Right cardiac atrium (tissue), 5 donors: ENCODE measurements at regions not wholly inside any gene's neighbourhood (a gene's known extent, or its start where the extent isn't known, plus 50 kb on each side); places are given as distances from the start of the nearest gene placed in this dataset.
A peak's percentile ranks its signal among the peaks of the same experiment; 100 is the strongest.

Experiments
- ATAC-seq, 2 donors: fragments of 200-7000 bp; cut with Tn5 transposase; one replicate each; pipeline versions ENCODE4 v1.8.0 to v1.9.1; 2020; ENCODE audit warnings: moderate library complexity in 2 of 2, mild to moderate bottlenecking in 1 of 2
- DNase-seq, 3 donors: peaks; one replicate each; pipeline ENCODE4 v3.0.0-alpha.2; 2020
- H3K27ac ChIP-seq: one replicate; pipeline ENCODE4 v1.5.1; 2013; ENCODE audit warnings: mild to moderate bottlenecking, low read length, control low read depth, moderate library complexity
- H3K27me3 ChIP-seq: one replicate; pipeline ENCODE4 v1.6.1; 2013; ENCODE audit not compliant: control insufficient read depth, insufficient read depth
- H3K4me1 ChIP-seq: one replicate; pipeline ENCODE4 v1.6.1; 2013; ENCODE audit warnings: low read length; ENCODE audit not compliant: control insufficient read depth, insufficient read depth
- H3K4me3 ChIP-seq: one replicate; pipeline ENCODE4 v1.5.1; 2013; ENCODE audit warnings: low read length, control low read depth
- H3K9me3 ChIP-seq: one replicate; pipeline ENCODE4 v1.6.1; 2013; ENCODE audit warnings: low read length; ENCODE audit not compliant: control insufficient read depth
- WGBS: extraction: QIAGEN DNeasy Blood & Tissue Kit; methylation state at CpG from one replicate; pipeline ENCODE4 v1.1.7; 2013; 5-methylcytosine and 5-hydroxymethylcytosine counted together
- intact Hi-C, 4 donors: fragments of 100-400 bp; cut with DNase I; formaldehyde crosslinking; loops; one replicate each; pipeline versions ENCODE4 v1.11.0 to v1.14.0; 2022 to 2023
- donor health status: healthy with polysubstance abuse.
- donor health status: DM: no; HTN: yes; CAD: no.
- donor health status: DM: no; HTN: no; CAD: no.
- donor health status: DM: no; HTN: yes; CAD: no; lungs with severe emphysema.
- donor health status: DM: yes; HTN: yes; CAD: no.

DNA sequence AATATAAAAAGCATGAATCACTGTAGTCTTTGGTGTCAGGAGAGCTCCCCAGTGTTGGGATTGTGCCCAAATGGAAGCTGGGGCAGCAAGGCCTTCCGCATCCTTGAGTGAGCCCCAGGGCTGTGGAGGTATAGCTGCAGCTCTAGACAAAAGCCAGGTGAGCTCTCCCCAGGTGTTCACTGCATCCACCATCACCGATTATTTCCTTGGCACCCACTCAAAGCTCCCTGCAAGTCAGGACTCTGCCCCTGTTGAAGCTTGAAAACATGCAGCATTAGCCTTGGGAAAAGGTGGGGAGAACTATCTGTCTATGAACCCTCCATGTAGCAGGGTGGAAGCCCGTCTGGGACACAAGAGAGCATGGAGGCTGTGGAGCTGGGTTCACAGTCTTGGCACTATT, 228.8 kb downstream of the BMP7 start:
- WGBS: 77% methylated on average over 3 of the region's 3 CpGs
- no peak overlapping the region for H3K4me3 ChIP-seq
- intact Hi-C loops: no loop called here
- no peaks in the 10 kb centered on the region for H3K27me3 ChIP-seq
- no peaks in the 10 kb centered on the region for H3K4me1 ChIP-seq
- no peak for DNase-seq
- no peak for ATAC-seq
- no peak overlapping the region for H3K27ac ChIP-seq
- H3K9me3 ChIP-seq: peaks cover 3% of the 10 kb centered on the region

DNA sequence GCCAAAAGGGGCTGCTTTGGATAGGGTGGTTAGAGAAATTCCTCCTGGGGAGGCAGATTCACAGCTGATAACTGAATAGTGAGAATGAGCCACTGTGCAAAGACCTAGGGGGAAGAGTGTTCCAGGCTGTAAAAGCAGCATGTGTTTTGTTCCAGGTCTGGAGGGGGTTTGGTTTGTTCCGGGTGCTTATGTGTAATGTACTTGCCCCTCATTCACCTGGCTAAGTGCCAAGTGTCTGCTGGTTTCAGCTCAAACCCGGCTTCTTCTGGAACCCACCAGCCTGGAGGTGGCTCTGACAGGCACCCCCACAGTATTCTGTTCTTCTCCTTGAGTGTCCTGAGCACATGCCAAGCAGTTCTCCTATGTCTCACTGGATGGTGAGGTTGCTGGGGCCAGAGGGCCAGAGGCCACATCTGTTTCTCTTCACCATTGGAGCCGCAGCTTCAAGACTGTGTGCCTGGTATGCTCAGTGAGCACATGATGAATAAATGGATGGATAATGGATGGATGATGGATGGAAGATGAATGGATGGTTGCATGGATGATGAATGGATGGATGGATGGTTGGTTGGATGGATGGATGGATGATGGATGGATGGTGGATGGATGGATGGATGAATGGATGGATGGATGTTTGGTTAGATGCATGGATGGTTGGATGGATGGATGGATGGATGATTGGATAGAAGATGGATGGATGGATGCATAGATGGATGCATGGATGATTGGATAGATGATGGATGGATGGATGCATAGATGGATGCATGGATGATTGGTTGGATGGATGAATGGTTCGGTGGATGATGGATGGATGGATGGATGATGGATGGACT, 227.6 kb downstream of the BMP7 start:
- no peak for DNase-seq
- 78% methylated on average over 4 of the region's 4 CpGs for WGBS

DNA sequence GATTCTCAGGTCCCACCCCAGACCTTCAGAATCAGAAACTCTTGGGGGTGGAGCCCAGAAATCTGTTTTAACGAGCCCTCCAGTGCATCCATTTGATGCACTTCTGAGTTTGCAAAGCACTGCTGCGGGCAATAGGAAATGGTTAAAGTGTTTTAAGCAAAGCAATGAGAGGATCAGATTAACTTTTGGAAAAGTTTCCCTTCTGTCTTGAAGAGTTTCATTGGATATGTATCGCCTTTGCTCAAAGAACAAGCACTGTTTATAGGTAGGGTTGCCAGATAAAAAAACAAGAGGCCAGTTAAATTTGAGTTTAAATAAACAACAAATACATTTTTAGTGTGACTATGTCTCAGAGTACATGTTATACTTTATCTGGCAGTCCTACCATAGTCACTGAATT, 226.0 kb downstream of the BMP7 start:
- Histone ChIP-seq H3K27me3 (no peaks in the 10 kb centered on the region), H3K27ac (no peak overlapping the region), H3K4me1 (no peaks in the 10 kb centered on the region), H3K9me3 (no peaks in the 10 kb centered on the region), H3K4me3 (no peak overlapping the region)
- intact Hi-C loops: loop anchor here in 1 of 4 donors (10.0 kb wide), 1 partner anchor 486 kb away; no protein-coding TSS in a partner anchor
- no peak for DNase-seq
- no peak for ATAC-seq
- WGBS: 80% methylated on average over 3 of the region's 3 CpGs

More for the DNA sequence above, 227.6 kb downstream of the BMP7 start:
- intact Hi-C loops: no loop called here
- no peaks in the 10 kb centered on the region for H3K27me3 ChIP-seq
- no peak overlapping the region for H3K27ac ChIP-seq
- H3K4me3 ChIP-seq: no peak overlapping the region
- peaks cover 3% of the 10 kb centered on the region for H3K9me3 ChIP-seq
- no peak for ATAC-seq
- no peaks in the 10 kb centered on the region for H3K4me1 ChIP-seq

DNA sequence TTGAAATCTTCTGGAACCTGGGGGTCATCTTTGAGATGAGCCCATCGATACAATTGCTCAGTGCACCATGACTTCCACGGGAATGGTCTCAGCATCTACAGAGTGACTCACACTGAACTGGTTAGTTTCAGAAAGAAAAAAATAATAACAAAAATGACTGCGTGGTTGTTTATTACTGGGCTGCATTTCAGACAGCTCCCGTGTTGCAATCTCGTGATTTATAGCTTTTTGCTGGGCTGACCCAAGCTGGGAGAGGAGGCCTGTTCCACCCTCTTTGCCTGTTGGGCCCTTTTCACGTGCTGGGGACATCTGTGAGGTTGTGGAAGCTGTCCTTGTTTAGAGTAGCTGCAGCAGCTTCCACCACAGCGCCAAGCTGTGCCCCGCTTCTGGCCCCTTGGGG, 225.5 kb downstream of the BMP7 start:
- H3K4me3 ChIP-seq: no peak overlapping the region
- H3K9me3 ChIP-seq: no peaks in the 10 kb centered on the region
- DNase-seq (no peak), ATAC-seq (no peak)
- intact Hi-C loops: loop anchor here in 1 of 4 donors (10.0 kb wide), 1 partner anchor 486 kb away; no protein-coding TSS in a partner anchor
- no peaks in the 10 kb centered on the region for H3K4me1 ChIP-seq
- no peaks in the 10 kb centered on the region for H3K27me3 ChIP-seq
- WGBS: 69% methylated on average over 8 of the region's 8 CpGs
- H3K27ac ChIP-seq: no peak overlapping the region

DNA sequence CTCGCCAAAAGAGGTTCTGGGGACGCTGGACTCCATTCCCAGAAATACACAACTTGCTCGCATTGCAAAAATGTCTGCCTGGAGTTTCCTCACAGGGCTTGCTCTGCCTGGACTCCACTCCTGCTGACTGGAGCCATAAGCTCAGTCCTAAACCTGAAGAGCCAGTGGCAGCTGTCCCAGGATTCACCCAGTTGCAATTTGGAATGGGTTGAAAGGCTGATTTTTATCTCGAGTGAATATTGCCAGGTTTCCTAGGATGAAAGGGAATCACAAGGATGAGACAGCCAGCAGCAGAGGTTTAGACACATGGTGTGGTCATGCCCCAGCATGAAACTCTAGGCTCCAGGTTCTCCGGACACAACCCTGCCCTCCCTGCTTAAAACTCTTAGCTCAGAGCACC, 223.3 kb downstream of the BMP7 start:
- DNase-seq (no peak), ATAC-seq (no peak)

DNA sequence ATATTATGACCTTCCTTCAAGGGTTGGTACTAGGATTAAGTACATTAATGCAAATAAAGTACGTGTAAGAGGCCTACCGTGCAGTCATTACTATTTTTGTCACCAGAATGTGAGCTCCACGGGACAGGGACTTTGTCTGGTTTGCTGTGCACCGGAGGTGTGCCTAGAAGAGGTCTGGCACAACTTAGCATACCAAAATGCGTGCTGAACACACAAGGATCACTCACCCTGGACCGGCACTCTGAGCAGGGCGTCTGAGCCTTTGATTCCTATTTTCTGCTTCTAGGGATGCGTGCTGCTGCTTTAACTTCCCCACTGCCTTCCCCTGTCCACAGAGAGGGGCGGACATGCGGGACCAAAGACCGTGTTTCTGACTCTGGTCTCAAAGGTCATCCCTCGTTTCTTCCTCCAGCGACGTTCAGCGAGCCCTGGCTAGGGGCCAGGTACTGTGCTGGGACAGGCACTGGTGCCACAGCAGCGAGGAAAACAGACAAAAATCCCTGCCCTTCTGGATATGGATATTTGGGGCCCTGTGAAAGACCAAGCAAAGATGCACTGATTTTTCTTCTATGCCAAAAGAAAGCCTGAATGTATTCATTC, 222.7 kb downstream of the BMP7 start:
- intact Hi-C loops: loop anchor here in 1 of 4 donors (10.0 kb wide), 1 partner anchor 489 kb away; no protein-coding TSS in a partner anchor
- no peak overlapping the region for H3K27ac ChIP-seq
- ATAC-seq: no peak
- H3K4me1 ChIP-seq: no peaks in the 10 kb centered on the region
- no peaks in the 10 kb centered on the region for H3K27me3 ChIP-seq
- peak in 1 of 3 donors; percentile 53 for DNase-seq
- H3K9me3 ChIP-seq: no peaks in the 10 kb centered on the region
- H3K4me3 ChIP-seq: no peak overlapping the region
- 50% methylated on average over 16 of the region's 16 CpGs for WGBS

More for the DNA sequence above, 223.3 kb downstream of the BMP7 start:
- intact Hi-C loops: loop anchor here in 1 of 4 donors (10.0 kb wide), 1 partner anchor 488 kb away; no protein-coding TSS in a partner anchor
- Histone ChIP-seq H3K4me3 (no peak overlapping the region), H3K9me3 (no peaks in the 10 kb centered on the region), H3K4me1 (no peaks in the 10 kb centered on the region), H3K27ac (no peak overlapping the region), H3K27me3 (no peaks in the 10 kb centered on the region)
- WGBS: 72% methylated on average over 5 of the region's 5 CpGs

DNA sequence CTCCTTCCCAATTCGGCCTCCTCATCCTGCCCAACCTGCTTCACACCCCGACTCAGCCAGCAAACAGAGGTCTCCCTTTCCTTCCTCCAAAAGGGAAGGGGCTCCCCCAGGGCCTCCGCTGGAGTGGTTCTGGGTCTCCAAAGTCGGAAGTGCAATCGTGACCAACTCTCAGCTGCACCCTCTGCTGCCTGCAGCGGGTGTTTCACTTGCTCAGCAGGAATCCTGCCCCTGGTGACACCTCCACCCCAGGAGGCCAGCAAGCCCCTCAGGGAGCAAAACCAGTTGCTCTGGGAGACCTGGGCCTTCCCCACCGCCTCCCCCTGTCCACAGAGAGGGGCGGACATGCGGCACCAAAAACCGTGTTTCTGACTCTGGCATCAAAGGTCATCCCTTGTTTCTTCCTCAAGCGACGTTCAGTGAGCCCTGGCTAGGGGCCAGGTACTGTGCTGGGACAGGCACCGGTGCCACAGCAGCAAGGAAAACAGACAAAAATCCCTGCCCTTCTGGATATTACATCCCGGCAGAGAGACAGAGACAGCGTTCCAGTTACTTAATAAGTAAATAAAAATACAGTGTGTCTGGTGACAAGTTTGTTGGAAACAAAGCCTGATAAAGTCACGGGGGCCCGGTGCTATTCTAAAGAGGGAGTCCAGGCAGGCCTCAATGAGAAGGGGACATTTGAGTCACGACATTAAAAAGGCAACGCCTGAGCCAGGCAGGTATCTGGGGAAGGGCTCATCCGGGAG, 219.0 kb downstream of the BMP7 start:
- WGBS: 39% methylated on average over 20 of the region's 20 CpGs
- Histone ChIP-seq H3K27me3 (no peaks in the 10 kb centered on the region), H3K4me3 (no peak overlapping the region), H3K27ac (no peak overlapping the region), H3K9me3 (no peaks in the 10 kb centered on the region), H3K4me1 (no peaks in the 10 kb centered on the region)
- ATAC-seq: no peak
- no peak for DNase-seq
- intact Hi-C loops: loop anchor here in 1 of 4 donors (10.0 kb wide), 1 partner anchor 493 kb away; no protein-coding TSS in a partner anchor

DNA sequence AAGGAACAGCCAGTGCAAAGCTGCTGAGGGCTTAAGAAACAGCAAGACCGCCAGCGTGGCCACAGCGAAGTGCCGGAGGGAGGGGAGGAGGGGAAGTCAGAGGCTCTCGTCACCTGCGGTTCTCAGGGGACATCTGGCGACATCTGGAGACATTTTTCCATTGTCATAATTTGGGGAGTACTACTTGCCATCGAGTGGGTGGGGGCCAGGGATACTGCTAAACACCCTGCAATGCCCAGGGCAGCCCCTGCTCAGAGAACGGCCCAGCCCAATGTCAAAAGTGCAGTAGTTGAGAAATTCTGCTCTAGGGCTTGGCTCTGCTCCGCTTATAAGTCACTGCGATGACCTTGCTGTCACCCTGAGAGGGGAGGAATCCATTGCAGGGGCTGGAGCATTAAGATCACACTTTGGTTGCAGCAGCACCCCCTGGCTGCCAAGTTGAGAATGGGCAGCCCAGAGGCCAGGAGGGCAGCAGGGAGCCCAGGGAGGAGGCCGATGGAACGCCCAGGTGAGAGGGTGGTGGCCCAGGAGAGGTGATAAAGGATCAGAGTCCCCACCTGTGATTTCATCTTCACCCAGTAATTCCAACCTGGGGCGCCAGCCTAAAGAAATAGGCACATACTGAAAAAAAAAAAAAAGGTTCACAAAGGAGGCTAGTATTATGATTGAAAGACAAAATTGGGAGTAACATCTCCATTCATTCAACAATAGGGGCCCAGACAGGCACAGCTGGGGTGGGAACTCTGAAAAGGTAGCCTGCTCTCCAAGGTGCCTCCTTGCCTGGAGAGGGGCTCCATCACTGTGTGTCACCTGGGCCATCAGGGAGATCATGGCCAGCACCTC, 218.2 kb downstream of the BMP7 start:
- peak in 1 of 2 donors; percentile 25 for ATAC-seq
- no peaks in the 10 kb centered on the region for H3K9me3 ChIP-seq
- intact Hi-C loops: loop anchor here in 1 of 4 donors (10.0 kb wide), 1 partner anchor 493 kb away; no protein-coding TSS in a partner anchor
- H3K27ac ChIP-seq: no peak overlapping the region
- DNase-seq: peak in 1 of 3 donors; percentile 42
- H3K4me1 ChIP-seq: no peaks in the 10 kb centered on the region
- H3K4me3 ChIP-seq: no peak overlapping the region
- 52% methylated on average over 14 of the region's 14 CpGs for WGBS
- H3K27me3 ChIP-seq: no peaks in the 10 kb centered on the region

DNA sequence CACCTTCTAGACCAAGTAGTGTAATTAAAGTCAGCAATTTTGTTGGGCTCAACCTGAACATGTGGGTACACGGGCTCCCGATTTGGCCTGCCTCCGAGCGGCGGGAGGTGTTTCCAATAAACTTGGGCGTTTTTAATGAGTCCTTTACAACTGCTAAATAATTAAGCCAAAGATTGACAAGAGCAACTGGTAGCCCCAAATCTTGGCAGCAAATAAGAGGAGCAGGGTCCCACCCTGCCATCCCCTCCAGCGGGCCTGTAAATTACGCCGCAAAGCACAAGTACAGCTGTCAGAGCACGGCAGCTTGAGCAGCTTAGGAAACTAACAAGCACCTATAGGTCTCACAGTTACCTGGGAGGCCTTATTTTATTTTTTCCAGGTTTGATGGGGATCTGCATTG, 217.1 kb downstream of the BMP7 start:
- WGBS: 90% methylated on average over 10 of the region's 10 CpGs
- intact Hi-C loops: loop anchor here in 1 of 4 donors (10.0 kb wide), 1 partner anchor 494 kb away; no protein-coding TSS in a partner anchor
- Histone ChIP-seq H3K27ac (no peak overlapping the region), H3K27me3 (no peaks in the 10 kb centered on the region), H3K9me3 (no peaks in the 10 kb centered on the region), H3K4me1 (no peaks in the 10 kb centered on the region), H3K4me3 (no peak overlapping the region)
- ATAC-seq: no peak
- no peak for DNase-seq

DNA sequence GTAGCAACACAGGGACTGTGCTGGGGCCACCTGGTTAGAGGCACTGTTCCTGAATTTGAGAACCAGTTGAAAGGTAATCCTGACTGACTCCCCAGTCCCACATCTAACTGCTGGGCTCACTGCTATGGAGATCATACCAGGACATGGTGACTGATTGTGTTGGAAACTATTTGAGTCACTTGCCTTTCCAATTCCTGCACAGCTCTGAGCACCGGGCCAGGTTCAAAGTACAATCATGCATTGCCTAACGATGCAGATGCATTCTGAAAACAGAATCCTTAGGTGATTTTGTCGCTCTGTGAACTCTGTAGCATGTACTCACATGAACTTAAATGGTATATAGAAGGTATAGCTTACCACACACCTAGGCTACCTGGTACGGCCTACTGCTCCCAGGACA, 215.3 kb downstream of the BMP7 start:
- no peaks in the 10 kb centered on the region for H3K4me1 ChIP-seq
- DNase-seq: no peak
- WGBS: 88% methylated on average over 4 of the region's 4 CpGs
- H3K4me3 ChIP-seq: no peak overlapping the region
- ATAC-seq: no peak
- no peaks in the 10 kb centered on the region for H3K9me3 ChIP-seq
- no peak overlapping the region for H3K27ac ChIP-seq
- H3K27me3 ChIP-seq: no peaks in the 10 kb centered on the region
- intact Hi-C loops: no loop called here
